Cardiac muscle cell (in vitro differentiated cells and primary cell): ENCODE measurements at regions not wholly inside any gene's neighbourhood (a gene's known extent, or its start where the extent isn't known, plus 50 kb on each side); places are given as distances from the start of the nearest gene placed in this dataset.

Experiments
- DNase-seq, 2 donors: peaks; one replicate each; pipeline versions ENCODE4 v3.0.0 to v3.0.0-alpha.2; 2010 to 2017; ENCODE audit warnings: low read depth in 1 of 2, low spot score in 1 of 2
- H3K27ac ChIP-seq: fragments of 200-600 bp; sonication (generic); 2 replicates; pipeline ENCODE4 v1.5.1; 2016
- H3K27me3 ChIP-seq: fragments of 200-600 bp; sonication (generic); 2 replicates; pipeline ENCODE4 v1.6.0; 2016; ENCODE audit warnings: control low read depth
- H3K36me3 ChIP-seq: fragments of 200-600 bp; sonication (generic); 2 replicates; pipeline ENCODE4 v1.5.1; 2016; ENCODE audit warnings: control low read depth
- H3K4me1 ChIP-seq: fragments of 200-600 bp; sonication (generic); 2 replicates; pipeline ENCODE4 v1.8.1; 2017; ENCODE audit warnings: low read depth, mild to moderate bottlenecking, mixed run types
- H3K4me3 ChIP-seq: fragments of 200-600 bp; sonication (generic); 2 replicates; pipeline ENCODE4 v1.5.1; 2016; ENCODE audit warnings: mild to moderate bottlenecking
- H3K9me3 ChIP-seq: fragments of 200-600 bp; sonication (generic); 2 replicates; pipeline ENCODE4 v1.5.1; 2017; ENCODE audit warnings: low read depth, mild to moderate bottlenecking, control low read depth
- TF ChIP-seq, protein P1 (sequence below): IDR thresholded peaks from 2 replicates; pipeline ENCODE4 v1.5.1; 2012; ENCODE audit warnings: low read depth, mild to moderate bottlenecking, low read length

DNA sequence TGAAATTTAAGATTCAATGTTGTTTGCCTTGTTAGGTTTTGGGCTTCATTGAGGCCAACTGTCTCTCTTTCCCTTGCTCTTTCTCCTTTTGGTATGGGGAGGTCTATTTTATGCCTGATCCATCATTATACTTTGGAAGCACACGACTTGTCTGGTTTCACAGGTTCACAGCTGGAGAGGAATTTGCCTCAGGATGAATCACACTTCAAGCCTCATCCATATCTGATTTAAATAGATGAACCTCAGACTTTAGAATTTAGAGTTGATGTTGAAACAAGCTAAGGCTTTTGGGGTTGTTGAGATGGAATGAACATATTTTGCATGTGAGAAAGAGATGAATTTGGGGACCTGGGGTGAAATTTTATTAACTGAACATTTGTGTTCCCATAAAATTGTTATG is 150.5 kb upstream of the IGFBP3 start:
- no peaks in the 10 kb centered on the region for H3K4me1 ChIP-seq
- H3K4me3 ChIP-seq: no peak overlapping the region
- DNase-seq: peak in 1 of 2 donors; percentile 31
- no peaks in the 10 kb centered on the region for H3K36me3 ChIP-seq
- H3K27ac ChIP-seq: no peak overlapping the region
- no peaks in the 10 kb centered on the region for H3K27me3 ChIP-seq
- H3K9me3 ChIP-seq: no peaks in the 10 kb centered on the region
- TF ChIP-seq, protein P1, sequence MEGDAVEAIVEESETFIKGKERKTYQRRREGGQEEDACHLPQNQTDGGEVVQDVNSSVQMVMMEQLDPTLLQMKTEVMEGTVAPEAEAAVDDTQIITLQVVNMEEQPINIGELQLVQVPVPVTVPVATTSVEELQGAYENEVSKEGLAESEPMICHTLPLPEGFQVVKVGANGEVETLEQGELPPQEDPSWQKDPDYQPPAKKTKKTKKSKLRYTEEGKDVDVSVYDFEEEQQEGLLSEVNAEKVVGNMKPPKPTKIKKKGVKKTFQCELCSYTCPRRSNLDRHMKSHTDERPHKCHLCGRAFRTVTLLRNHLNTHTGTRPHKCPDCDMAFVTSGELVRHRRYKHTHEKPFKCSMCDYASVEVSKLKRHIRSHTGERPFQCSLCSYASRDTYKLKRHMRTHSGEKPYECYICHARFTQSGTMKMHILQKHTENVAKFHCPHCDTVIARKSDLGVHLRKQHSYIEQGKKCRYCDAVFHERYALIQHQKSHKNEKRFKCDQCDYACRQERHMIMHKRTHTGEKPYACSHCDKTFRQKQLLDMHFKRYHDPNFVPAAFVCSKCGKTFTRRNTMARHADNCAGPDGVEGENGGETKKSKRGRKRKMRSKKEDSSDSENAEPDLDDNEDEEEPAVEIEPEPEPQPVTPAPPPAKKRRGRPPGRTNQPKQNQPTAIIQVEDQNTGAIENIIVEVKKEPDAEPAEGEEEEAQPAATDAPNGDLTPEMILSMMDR: no peak

DNA sequence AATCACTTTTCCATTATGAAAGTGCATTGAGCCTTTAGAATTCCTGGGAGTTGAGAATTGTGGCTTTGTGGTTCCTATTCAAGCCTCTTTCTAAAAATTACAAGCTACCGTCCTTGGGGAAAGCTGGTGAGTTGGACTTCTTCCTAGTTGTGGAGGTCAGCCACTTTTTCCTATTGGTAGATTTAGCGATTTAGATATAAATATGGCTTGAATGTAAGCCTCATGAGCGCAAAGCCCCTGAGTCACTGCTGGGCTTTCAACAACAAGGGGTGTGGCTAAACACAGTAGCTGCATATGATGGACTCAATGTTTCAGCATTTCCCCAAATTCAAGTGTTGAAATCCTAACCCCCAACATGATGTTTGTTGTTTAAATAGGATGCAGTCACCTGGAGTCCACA is 150.0 kb upstream of the IGFBP3 start:
- Histone ChIP-seq H3K36me3 (no peaks in the 10 kb centered on the region), H3K9me3 (no peaks in the 10 kb centered on the region), H3K27ac (no peak overlapping the region), H3K4me3 (no peak overlapping the region), H3K4me1 (no peaks in the 10 kb centered on the region), H3K27me3 (no peaks in the 10 kb centered on the region)
- TF ChIP-seq, protein P1: no peak
- DNase-seq: peak in 1 of 2 donors; percentile 79

DNA sequence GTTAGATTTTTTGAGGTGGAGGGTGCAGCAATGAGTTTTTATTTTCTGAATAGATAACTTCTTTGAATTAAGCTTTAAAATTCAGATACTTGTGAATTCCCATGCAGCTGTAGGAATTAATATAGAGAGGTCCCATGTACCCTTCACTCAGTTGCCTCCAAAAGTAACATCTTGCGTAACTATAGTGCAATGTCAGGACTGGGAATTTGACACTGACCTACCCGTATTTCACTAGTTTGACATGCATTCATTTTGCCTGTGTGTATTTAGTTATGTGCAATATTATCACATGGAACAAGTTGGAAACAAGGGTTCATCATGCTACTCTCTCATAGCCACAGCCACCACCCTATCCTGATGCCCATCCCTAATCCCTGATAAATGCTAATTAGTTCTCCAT is 147.1 kb upstream of the IGFBP3 start:
- TF ChIP-seq, protein P1: no peak
- Histone ChIP-seq H3K27me3 (no peaks in the 10 kb centered on the region), H3K4me1 (no peaks in the 10 kb centered on the region), H3K27ac (no peak overlapping the region), H3K36me3 (no peaks in the 10 kb centered on the region), H3K9me3 (no peaks in the 10 kb centered on the region), H3K4me3 (no peak overlapping the region)
- no peak for DNase-seq

- Histone ChIP-seq H3K4me3 (no peak overlapping the region), H3K27ac (no peak overlapping the region), H3K9me3 (no peaks in the 10 kb centered on the region), H3K4me1 (peaks cover 6% of the 10 kb centered on the region), H3K27me3 (no peaks in the 10 kb centered on the region), H3K36me3 (no peaks in the 10 kb centered on the region)
- peak in 1 of 2 donors; percentile 50 for DNase-seq
- TF ChIP-seq, protein P1: no peak
Measured at GRCh38 chr7:46059308-46060020, 138.4 kb upstream of the IGFBP3 start.

- Histone ChIP-seq H3K36me3 (no peaks in the 10 kb centered on the region), H3K27ac (no peak overlapping the region), H3K27me3 (no peaks in the 10 kb centered on the region), H3K4me1 (peaks cover 12% of the 10 kb centered on the region), H3K4me3 (no peak overlapping the region), H3K9me3 (no peaks in the 10 kb centered on the region)
- TF ChIP-seq, protein P1: no peak
- peak in 1 of 2 donors; percentile 44 for DNase-seq
Measured at GRCh38 chr7:46058086-46058823, 137.2 kb upstream of the IGFBP3 start.
